ENCODE measurements at regions not wholly inside any gene's neighbourhood (a gene's known extent, or its start where the extent isn't known, plus 50 kb on each side); places are given as distances from the start of the nearest gene placed in this dataset.
A peak's percentile ranks its signal among the peaks of the same experiment; 100 is the strongest.

DNA sequence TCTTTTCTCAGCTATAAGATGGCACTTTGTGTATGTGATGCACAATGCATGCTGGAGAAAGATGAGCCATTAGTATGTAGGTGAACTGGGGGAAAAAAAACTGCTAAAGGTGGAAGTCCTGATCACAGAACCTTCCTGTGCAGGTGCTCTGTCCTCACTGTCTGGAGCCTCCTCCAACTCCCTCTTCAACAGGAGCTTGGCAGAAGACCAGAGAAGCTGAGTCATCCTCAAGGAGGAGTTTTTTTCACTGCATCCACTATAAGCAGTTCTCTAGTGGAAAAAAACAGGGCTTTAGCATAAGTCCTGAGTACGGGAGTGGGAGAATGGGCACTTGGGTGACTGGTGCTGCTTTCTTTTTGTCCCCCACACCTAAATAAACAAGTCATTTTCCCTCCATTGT, 168.4 kb upstream of the CADPS start:
- Mint-ChIP-seq H3K4me3 (ENCODE audit: unreplicated experiment) (no peak overlapping the region), H3K27me3 (ENCODE audit: insufficient read depth, unreplicated experiment) (peaks cover 47% of the 10 kb centered on the region), H3K4me1 (ENCODE audit: insufficient read depth, unreplicated experiment) (no peaks in the 10 kb centered on the region), H3K9me3 (ENCODE audit: unreplicated experiment) (no peaks in the 10 kb centered on the region), H3K36me3 (ENCODE audit: insufficient read depth, unreplicated experiment) (no peaks in the 10 kb centered on the region), H3K27ac (ENCODE audit: low read depth, unreplicated experiment) (no peak overlapping the region)
- BruUV-seq (replicated peaks) = no TSS peak
- DNase-seq (ENCODE audit: unreplicated experiment) = peak; percentile 67
- ChIA-PET POLR2A (interaction anchor here (1.4 to 1.5 kb wide), 2 partner anchors 12 to 14 kb away, joined by 3 read pairs; no protein-coding TSS in a partner anchor), CTCF (interaction anchor here (0.5 to 1.6 kb wide), 5 partner anchors 9 to 583 kb away, joined by 3 to 6 read pairs (median 4); no protein-coding TSS in a partner anchor)
- TF ChIP-seq CTCF (IDR thresholded peaks at IDR 0.05; ENCODE audit: unreplicated experiment) = no peak
- intact Hi-C loops (cut with micrococcal nuclease) = no loop called here

DNA sequence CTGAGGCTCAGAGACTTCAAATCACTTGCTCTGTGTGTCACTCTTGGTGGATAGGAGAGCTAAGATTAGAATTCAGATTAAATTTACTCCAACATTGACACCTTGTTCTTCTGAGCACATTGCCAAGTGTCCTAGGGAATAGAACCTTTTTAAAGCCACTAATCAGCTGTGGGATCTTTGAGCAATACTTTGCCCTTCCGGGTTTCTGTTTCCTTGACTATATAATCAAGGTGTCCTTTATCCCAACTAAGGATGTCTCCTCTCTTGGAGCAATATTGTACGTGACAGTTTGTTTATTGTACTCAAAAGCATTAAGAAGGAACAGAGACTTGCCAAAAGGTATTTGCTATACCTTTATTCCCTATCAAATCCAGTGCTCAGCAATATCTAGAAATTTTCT, 170.9 kb upstream of the CADPS start:
- no TSS peak for BruUV-seq (replicated peaks)
- intact Hi-C loops (cut with micrococcal nuclease) = no loop called here
- no peaks in the 10 kb centered on the region for H3K9me3 Mint-ChIP-seq (ENCODE audit: unreplicated experiment)

GRCh38 chr3:63046580-63046979, 171.4 kb upstream of the CADPS start:
- H3K27ac Mint-ChIP-seq (ENCODE audit: low read depth, unreplicated experiment) = no peak overlapping the region
- no peak for TF ChIP-seq CTCF (IDR thresholded peaks at IDR 0.05; ENCODE audit: unreplicated experiment)
- H3K9me3 Mint-ChIP-seq (ENCODE audit: unreplicated experiment) = no peaks in the 10 kb centered on the region
- no TSS peak for BruUV-seq (replicated peaks)
- CTCF ChIA-PET = interaction anchor here (1.3 kb wide), 1 partner anchor 380 kb away, joined by 3 read pairs; no protein-coding TSS in a partner anchor
- no peaks in the 10 kb centered on the region for H3K36me3 Mint-ChIP-seq (ENCODE audit: insufficient read depth, unreplicated experiment)
- no peaks in the 10 kb centered on the region for H3K4me1 Mint-ChIP-seq (ENCODE audit: insufficient read depth, unreplicated experiment)
- H3K27me3 Mint-ChIP-seq (ENCODE audit: insufficient read depth, unreplicated experiment) = peaks cover 31% of the 10 kb centered on the region
- POLR2A ChIA-PET = no interaction called here
- DNase-seq (ENCODE audit: unreplicated experiment) = no peak
- H3K4me3 Mint-ChIP-seq (ENCODE audit: unreplicated experiment) = no peak overlapping the region
- intact Hi-C loops (cut with micrococcal nuclease) = no loop called here

More for the DNA sequence above, 170.9 kb upstream of the CADPS start:
- Mint-ChIP-seq H3K36me3 (ENCODE audit: insufficient read depth, unreplicated experiment) (no peaks in the 10 kb centered on the region), H3K27ac (ENCODE audit: low read depth, unreplicated experiment) (no peak overlapping the region), H3K4me3 (ENCODE audit: unreplicated experiment) (no peak overlapping the region), H3K4me1 (ENCODE audit: insufficient read depth, unreplicated experiment) (no peaks in the 10 kb centered on the region), H3K27me3 (ENCODE audit: insufficient read depth, unreplicated experiment) (peaks cover 35% of the 10 kb centered on the region)
- DNase-seq (ENCODE audit: unreplicated experiment) = no peak
- ChIA-PET CTCF (interaction anchor here (1.3 kb wide), 1 partner anchor 380 kb away, joined by 3 read pairs; no protein-coding TSS in a partner anchor), POLR2A (no interaction called here)
- TF ChIP-seq CTCF (IDR thresholded peaks at IDR 0.05; ENCODE audit: unreplicated experiment) = no peak

- DNase-seq (ENCODE audit: unreplicated experiment) = no peak
- Mint-ChIP-seq H3K27me3 (ENCODE audit: insufficient read depth, unreplicated experiment) (peaks cover 30% of the 10 kb centered on the region), H3K4me1 (ENCODE audit: insufficient read depth, unreplicated experiment) (peaks cover 5% of the 10 kb centered on the region), H3K9me3 (ENCODE audit: unreplicated experiment) (no peaks in the 10 kb centered on the region), H3K27ac (ENCODE audit: low read depth, unreplicated experiment) (no peak overlapping the region), H3K4me3 (ENCODE audit: unreplicated experiment) (no peak overlapping the region), H3K36me3 (ENCODE audit: insufficient read depth, unreplicated experiment) (no peaks in the 10 kb centered on the region)
- no peak for TF ChIP-seq CTCF (IDR thresholded peaks at IDR 0.05; ENCODE audit: unreplicated experiment)
- CTCF ChIA-PET = no interaction called here
- no TSS peak for BruUV-seq (replicated peaks)
- intact Hi-C loops (cut with micrococcal nuclease) = no loop called here
- POLR2A ChIA-PET = no interaction called here
These were observed 171.9 kb upstream of the CADPS start for GRCh38 chr3:63047068-63047467.
